GM23338 (cell line): ENCODE measurements at regions not wholly inside any gene's neighbourhood (a gene's known extent, or its start where the extent isn't known, plus 50 kb on each side); places are given as distances from the start of the nearest gene placed in this dataset.

Experiments used
- CREB1 ChIP-seq: fragments of 250-450 bp; sonication (Bioruptor Pico); IDR thresholded peaks from 2 replicates; pipeline ENCODE4 v1.5.0; 2020; ENCODE audit warnings: low read depth, mild to moderate bottlenecking, moderate library complexity
- EZH2 ChIP-seq: fragments of 200-600 bp; sonication (generic); IDR thresholded peaks from one replicate; pipeline ENCODE4 v1.8.0; 2017; ENCODE audit warnings: antibody characterized with exemption, mild to moderate bottlenecking, low read depth; ENCODE audit not compliant: unreplicated experiment
- EZH2phosphoT487 ChIP-seq: fragments of 200-600 bp; sonication (generic); IDR thresholded peaks from one replicate; pipeline ENCODE4 v1.8.1; 2018; ENCODE audit warnings: antibody characterized with exemption; ENCODE audit not compliant: unreplicated experiment
- JUNB ChIP-seq: IDR thresholded peaks from one replicate; pipeline ENCODE4 v1.6.1; 2016; ENCODE audit warnings: antibody characterized with exemption; ENCODE audit not compliant: unreplicated experiment
- NANOG ChIP-seq: IDR thresholded peaks from 2 replicates; pipeline ENCODE4 v1.6.1; 2016; ENCODE audit warnings: antibody characterized with exemption, borderline replicate concordance
- POLR2AphosphoS5 ChIP-seq: IDR thresholded peaks from 2 replicates; pipeline ENCODE4 v1.6.1; 2016; ENCODE audit warnings: antibody characterized with exemption, low read depth
- STAT1 ChIP-seq: IDR thresholded peaks from one replicate; pipeline ENCODE4 v1.6.1; 2016; ENCODE audit warnings: antibody characterized with exemption; ENCODE audit not compliant: unreplicated experiment
- ZNF114 ChIP-seq: fragments of 250-450 bp; sonication (Bioruptor Pico); IDR thresholded peaks from 2 replicates; pipeline ENCODE4 v1.5.0; 2020; ENCODE audit warnings: mild to moderate bottlenecking, moderate library complexity
- ZNF331 ChIP-seq: fragments of 250-450 bp; sonication (Bioruptor Pico); IDR thresholded peaks from 2 replicates; pipeline ENCODE4 v1.5.0; 2020; ENCODE audit warnings: low read depth, mild to moderate bottlenecking, moderate library complexity
- TF ChIP-seq, protein P1 (sequence below), 2 experiments: fragments of 200-600 bp in 1 of 2; sonication (generic) in 1 of 2; conservative IDR thresholded peaks; 2 replicates each; pipeline versions ENCODE4 v1.5.1 to v1.6.1; 2016 to 2017; ENCODE audit warnings: antibody characterized with exemption in 2 of 2, low read depth in 2 of 2, mild to moderate bottlenecking in 2 of 2, moderate library complexity in 1 of 2
- TF ChIP-seq, protein P2 (sequence below): IDR thresholded peaks from one replicate; pipeline ENCODE4 v1.6.1; 2018; ENCODE audit warnings: antibody characterized with exemption; ENCODE audit not compliant: unreplicated experiment
- TF ChIP-seq, protein P3 (sequence below): fragments of 250-450 bp; sonication (Bioruptor Pico); IDR thresholded peaks from 2 replicates; pipeline ENCODE4 v1.5.0; 2020; ENCODE audit warnings: mild to moderate bottlenecking, moderate library complexity
- TF ChIP-seq, protein P4 (sequence below): IDR thresholded peaks from 2 replicates; pipeline ENCODE4 v1.6.1; 2016; ENCODE audit warnings: antibody characterized with exemption

DNA sequence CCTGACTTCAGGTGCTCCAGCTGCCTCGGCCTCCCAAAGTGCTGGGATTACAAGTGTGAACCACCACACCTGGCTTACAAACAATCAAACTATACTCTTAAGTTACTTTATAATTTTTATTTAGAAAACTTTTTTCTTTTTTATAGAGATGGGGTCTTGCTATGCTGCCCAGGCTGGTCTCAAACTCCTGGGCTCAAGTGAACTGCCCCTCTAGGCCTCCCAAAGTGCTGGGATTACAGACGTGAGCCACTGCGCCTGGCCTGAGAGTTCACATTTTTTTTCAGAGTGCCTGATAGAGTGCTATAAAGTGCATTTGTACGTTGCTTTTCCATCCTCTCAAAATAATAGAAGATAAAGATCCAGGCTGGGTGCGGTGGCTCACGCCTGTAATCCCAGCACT lies 102.0 kb upstream of the TBL1XR1 start:
- TF ChIP-seq, protein P1, sequence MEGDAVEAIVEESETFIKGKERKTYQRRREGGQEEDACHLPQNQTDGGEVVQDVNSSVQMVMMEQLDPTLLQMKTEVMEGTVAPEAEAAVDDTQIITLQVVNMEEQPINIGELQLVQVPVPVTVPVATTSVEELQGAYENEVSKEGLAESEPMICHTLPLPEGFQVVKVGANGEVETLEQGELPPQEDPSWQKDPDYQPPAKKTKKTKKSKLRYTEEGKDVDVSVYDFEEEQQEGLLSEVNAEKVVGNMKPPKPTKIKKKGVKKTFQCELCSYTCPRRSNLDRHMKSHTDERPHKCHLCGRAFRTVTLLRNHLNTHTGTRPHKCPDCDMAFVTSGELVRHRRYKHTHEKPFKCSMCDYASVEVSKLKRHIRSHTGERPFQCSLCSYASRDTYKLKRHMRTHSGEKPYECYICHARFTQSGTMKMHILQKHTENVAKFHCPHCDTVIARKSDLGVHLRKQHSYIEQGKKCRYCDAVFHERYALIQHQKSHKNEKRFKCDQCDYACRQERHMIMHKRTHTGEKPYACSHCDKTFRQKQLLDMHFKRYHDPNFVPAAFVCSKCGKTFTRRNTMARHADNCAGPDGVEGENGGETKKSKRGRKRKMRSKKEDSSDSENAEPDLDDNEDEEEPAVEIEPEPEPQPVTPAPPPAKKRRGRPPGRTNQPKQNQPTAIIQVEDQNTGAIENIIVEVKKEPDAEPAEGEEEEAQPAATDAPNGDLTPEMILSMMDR (conservative IDR thresholded peaks at IDR 0.05; ENCODE audit: low read depth in 2 of 2), result no peak
- TF ChIP-seq EZH2, result no peak
- no peak for TF ChIP-seq ZNF114 (CRISPR knock-in tag)
- TF ChIP-seq, protein P2, sequence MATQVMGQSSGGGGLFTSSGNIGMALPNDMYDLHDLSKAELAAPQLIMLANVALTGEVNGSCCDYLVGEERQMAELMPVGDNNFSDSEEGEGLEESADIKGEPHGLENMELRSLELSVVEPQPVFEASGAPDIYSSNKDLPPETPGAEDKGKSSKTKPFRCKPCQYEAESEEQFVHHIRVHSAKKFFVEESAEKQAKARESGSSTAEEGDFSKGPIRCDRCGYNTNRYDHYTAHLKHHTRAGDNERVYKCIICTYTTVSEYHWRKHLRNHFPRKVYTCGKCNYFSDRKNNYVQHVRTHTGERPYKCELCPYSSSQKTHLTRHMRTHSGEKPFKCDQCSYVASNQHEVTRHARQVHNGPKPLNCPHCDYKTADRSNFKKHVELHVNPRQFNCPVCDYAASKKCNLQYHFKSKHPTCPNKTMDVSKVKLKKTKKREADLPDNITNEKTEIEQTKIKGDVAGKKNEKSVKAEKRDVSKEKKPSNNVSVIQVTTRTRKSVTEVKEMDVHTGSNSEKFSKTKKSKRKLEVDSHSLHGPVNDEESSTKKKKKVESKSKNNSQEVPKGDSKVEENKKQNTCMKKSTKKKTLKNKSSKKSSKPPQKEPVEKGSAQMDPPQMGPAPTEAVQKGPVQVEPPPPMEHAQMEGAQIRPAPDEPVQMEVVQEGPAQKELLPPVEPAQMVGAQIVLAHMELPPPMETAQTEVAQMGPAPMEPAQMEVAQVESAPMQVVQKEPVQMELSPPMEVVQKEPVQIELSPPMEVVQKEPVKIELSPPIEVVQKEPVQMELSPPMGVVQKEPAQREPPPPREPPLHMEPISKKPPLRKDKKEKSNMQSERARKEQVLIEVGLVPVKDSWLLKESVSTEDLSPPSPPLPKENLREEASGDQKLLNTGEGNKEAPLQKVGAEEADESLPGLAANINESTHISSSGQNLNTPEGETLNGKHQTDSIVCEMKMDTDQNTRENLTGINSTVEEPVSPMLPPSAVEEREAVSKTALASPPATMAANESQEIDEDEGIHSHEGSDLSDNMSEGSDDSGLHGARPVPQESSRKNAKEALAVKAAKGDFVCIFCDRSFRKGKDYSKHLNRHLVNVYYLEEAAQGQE, result no peak
- TF ChIP-seq JUNB, result no peak
- TF ChIP-seq CREB1 (CRISPR knock-in tag), result no peak
- no peak for TF ChIP-seq EZH2phosphoT487
- TF ChIP-seq POLR2AphosphoS5, result no peak
- TF ChIP-seq STAT1, result no peak
- TF ChIP-seq, protein P3, sequence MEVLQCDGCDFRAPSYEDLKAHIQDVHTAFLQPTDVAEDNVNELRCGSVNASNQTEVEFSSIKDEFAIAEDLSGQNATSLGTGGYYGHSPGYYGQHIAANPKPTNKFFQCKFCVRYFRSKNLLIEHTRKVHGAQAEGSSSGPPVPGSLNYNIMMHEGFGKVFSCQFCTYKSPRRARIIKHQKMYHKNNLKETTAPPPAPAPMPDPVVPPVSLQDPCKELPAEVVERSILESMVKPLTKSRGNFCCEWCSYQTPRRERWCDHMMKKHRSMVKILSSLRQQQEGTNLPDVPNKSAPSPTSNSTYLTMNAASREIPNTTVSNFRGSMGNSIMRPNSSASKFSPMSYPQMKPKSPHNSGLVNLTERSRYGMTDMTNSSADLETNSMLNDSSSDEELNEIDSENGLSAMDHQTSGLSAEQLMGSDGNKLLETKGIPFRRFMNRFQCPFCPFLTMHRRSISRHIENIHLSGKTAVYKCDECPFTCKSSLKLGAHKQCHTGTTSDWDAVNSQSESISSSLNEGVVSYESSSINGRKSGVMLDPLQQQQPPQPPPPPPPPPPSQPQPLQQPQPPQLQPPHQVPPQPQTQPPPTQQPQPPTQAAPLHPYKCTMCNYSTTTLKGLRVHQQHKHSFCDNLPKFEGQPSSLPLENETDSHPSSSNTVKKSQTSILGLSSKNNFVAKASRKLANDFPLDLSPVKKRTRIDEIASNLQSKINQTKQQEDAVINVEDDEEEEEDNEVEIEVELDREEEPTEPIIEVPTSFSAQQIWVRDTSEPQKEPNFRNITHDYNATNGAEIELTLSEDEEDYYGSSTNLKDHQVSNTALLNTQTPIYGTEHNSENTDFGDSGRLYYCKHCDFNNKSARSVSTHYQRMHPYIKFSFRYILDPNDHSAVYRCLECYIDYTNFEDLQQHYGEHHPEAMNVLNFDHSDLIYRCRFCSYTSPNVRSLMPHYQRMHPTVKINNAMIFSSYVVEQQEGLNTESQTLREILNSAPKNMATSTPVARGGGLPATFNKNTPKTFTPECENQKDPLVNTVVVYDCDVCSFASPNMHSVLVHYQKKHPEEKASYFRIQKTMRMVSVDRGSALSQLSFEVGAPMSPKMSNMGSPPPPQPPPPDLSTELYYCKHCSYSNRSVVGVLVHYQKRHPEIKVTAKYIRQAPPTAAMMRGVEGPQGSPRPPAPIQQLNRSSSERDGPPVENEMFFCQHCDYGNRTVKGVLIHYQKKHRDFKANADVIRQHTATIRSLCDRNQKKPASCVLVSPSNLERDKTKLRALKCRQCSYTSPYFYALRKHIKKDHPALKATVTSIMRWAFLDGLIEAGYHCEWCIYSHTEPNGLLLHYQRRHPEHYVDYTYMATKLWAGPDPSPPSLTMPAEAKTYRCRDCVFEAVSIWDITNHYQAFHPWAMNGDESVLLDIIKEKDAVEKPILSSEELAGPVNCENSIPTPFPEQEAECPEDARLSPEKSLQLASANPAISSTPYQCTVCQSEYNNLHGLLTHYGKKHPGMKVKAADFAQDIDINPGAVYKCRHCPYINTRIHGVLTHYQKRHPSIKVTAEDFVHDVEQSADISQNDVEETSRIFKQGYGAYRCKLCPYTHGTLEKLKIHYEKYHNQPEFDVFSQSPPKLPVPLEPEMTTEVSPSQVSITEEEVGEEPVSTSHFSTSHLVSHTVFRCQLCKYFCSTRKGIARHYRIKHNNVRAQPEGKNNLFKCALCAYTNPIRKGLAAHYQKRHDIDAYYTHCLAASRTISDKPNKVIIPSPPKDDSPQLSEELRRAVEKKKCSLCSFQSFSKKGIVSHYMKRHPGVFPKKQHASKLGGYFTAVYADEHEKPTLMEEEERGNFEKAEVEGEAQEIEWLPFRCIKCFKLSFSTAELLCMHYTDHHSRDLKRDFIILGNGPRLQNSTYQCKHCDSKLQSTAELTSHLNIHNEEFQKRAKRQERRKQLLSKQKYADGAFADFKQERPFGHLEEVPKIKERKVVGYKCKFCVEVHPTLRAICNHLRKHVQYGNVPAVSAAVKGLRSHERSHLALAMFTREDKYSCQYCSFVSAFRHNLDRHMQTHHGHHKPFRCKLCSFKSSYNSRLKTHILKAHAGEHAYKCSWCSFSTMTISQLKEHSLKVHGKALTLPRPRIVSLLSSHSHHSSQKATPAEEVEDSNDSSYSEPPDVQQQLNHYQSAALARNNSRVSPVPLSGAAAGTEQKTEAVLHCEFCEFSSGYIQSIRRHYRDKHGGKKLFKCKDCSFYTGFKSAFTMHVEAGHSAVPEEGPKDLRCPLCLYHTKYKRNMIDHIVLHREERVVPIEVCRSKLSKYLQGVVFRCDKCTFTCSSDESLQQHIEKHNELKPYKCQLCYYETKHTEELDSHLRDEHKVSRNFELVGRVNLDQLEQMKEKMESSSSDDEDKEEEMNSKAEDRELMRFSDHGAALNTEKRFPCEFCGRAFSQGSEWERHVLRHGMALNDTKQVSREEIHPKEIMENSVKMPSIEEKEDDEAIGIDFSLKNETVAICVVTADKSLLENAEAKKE (CRISPR knock-in tag), result no peak
- TF ChIP-seq NANOG, result no peak
- no peak for TF ChIP-seq ZNF331 (CRISPR knock-in tag)
- TF ChIP-seq, protein P4, sequence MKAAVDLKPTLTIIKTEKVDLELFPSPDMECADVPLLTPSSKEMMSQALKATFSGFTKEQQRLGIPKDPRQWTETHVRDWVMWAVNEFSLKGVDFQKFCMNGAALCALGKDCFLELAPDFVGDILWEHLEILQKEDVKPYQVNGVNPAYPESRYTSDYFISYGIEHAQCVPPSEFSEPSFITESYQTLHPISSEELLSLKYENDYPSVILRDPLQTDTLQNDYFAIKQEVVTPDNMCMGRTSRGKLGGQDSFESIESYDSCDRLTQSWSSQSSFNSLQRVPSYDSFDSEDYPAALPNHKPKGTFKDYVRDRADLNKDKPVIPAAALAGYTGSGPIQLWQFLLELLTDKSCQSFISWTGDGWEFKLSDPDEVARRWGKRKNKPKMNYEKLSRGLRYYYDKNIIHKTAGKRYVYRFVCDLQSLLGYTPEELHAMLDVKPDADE, result no peak
